Stimulated activated CD4-positive, alpha-beta T cell treated with anti-CD3 and anti-CD28 coated beads, Interleukin-4, amount 100 ng/mL, for 4 hours (primary cell): ENCODE measurements at regions not wholly inside any gene's neighbourhood (a gene's known extent, or its start where the extent isn't known, plus 50 kb on each side); places are given as distances from the start of the nearest gene placed in this dataset.

Source experiments
- DNase-seq, 2 experiments: peaks; one replicate each; pipeline ENCODE4 v3.0.0-alpha.2; 2020

DNA sequence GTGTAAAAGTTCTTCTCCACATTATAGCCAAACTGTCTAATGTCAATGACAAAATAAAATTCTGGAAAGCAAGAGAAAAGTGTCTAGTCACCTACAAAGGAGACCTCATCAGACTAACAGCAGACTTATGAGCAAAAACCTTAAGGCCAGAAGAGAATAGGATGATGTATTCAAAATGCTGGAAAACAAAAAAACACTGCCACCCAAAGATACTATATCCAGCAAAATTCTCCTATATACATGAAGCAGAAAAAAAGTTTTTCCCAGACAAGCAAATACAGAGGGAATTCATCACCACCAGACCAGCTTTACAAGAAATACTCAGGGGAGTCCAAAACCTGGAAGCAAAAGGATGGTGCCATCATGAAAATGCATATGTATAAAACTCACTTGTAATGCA lies 755.6 kb upstream of the CITED2 start:
- DNase-seq = no peak

DNA sequence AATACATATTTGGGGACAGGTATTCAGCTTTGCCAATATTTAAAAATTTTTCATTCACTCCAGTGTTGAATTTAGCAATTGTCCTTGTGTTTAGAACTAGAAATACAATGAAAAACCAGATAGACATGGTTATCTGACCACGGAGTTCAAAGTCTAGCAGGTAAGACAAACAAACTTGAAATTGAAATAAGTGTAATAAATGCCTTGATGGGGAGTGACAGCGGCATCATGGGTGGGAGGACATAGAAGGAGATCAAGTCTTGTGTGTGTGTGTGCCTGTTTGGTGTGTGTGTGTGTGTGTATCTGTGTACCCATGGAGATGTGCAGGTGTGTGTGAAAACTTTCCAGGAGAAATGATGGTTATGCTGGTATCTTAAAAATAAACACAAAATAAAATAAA lies 750.0 kb upstream of the CITED2 start:
- DNase-seq = no peak

DNA sequence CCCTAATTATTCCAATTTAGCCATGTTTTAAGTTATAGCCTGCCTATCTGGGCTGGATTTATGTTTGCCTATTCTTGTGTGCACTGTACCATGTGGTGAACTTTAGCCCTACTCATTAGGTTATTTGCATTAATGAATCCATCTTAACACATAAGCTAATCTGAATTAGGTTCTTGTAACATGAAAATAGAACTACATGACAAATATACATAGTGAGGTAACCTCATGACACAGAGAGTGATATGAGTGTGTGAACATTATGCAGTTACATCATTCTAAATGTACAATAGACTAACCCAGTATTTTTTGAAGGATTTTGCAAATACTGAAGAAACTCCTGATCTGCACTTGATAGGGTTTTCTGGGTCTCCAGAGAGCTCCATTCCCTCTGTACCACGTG lies 733.7 kb upstream of the CITED2 start:
- no peak for DNase-seq

DNA sequence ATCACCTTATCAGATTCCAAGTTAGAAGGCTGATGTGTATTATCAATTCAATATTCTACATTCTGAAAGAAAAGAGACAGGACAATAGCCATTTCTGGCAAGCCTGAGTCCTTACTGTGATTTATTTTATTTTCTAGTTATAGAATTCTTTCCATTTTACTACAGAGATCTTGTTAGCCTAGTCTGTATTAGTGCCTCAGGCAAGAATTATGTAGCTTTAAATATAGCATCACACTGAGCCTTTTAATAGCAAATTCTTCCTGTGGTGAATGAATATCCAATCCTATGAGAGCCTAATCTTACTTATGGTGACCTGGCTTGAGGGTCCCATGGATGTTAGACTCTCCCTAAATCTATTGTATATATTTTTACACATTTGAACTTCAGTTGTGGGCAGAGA lies 732.8 kb upstream of the CITED2 start:
- DNase-seq = no peak

DNA sequence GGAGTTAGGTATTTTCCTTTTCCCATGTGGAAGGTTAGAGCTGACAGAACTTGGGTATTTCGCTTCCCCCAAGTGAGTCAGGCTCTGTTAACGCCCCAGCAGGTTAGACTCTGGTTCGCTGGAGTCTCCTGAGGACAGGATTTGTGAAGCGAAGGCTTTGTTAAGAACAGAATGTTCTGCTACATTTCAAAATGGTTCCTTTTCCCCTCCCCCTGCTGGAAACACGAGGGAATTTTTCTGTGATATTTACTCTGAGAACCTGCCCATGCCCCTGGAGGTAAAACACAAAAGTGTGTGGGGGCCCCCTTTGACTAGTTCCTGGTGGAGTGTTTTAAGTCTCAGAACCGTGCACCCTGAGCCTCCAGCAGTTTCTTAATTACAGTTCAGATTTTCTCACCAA lies 731.4 kb upstream of the CITED2 start:
- no peak for DNase-seq

DNA sequence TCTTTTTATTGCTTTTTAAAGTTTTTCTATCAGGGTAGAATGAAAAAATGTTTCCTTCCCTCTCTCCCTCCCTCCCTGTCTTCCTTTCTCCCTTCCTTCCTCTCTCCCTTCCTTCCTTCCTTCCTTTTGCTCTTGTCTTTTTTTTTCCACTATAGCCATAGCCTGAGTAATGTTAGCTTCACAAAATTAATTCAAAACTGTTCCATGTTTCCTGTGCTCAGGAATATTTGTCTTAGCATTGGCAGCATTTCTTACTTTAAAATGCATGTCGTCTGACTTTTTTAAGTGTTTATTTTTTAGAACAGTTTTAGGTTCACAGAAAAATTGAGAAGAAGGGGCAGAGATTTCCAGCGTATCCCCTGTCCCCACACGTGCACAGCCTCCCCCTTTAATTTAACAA lies 730.8 kb upstream of the CITED2 start:
- no peak for DNase-seq

DNA sequence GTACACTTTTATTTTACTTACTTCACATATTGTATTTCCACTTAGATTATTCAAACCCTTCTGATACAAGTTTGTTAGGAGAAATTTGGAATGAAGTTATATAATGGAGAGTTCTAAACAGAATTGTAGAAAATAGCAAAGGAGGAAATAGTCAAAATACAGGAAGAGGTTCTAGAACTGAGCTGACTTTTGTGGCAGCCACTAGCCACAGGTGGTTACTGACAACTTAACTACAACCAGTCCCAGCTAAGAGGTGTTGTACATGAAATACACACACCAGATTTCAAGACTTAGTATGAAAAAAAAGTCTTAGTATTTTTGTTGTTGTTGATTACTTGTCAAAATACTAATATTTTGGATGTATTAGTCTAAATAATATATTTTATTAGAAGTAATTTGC lies 727.4 kb upstream of the CITED2 start:
- DNase-seq = no peak

DNA sequence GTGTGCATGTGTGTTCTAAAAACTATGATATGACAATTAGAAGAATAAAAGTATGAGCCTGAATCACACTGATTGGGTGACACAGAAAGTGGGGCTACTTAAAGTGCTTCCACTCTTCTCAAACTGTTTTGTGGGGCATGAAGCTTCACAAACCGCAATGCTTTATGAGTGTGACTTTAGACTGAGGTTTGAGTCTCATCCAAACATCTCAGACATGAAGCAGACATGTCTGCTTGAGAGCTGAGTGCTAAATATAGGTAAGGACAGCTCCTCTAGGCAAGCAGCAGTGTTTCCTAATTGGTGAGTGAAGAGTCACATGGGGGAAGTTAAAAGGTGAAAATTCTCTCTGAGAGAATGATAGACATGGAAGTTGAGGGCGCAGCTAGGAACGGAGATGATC lies 726.9 kb upstream of the CITED2 start:
- no peak for DNase-seq

DNA sequence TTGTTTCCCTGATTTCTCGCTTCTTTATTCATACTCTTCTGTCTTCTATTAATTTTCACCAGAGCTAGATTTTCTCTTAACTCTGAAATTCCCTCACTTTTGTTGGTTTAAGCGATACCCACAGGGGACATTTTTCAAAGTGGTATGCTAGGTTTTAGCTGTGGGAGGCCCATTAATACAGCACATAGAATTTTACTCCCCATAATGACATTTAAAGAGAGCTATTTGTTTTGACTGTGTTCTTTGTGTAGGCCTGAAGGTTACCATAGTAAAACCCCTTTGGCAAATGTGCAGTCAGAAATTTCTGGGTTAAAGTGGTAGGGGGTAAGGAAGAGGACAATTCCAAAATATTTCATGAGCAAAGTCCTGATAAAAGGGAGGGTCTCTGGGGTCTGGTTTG lies 721.1 kb upstream of the CITED2 start:
- no peak for DNase-seq

DNA sequence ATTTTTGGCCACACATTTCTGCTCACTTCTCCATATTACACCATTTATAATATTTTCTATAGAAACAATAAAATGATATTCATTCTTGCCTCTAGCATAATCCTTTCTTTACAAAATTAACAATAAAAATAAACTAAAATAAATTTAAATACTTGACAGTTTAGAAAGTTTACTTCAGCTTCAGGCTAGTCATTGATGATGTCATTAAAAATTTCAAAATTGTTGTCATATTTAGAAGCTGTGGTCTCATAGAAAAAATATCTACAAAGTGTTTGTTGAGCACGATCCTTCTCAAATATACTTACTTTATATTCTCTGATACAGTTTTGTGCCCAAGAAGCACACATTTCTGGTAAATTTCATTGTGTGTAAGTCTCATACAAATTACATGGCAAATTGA lies 717.4 kb upstream of the CITED2 start:
- no peak for DNase-seq

DNA sequence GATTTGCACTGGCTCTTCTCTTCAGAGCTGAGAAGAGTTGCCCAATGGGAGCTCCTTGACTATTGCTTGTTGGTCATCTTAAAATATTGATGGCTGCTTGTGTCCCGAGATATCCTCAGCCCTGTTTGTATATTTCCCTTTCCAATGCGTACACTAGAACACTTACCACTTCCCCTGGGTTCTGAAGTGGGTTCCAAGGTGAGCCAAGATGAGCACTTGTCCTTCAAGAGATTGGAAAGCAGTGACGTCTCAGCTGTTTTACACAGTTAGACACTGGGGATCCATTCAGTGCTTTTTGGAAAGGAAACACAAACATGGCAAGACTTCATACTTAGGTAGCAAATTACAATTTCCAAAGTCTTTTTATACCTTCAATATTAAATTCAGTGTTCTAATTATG lies 716.4 kb upstream of the CITED2 start:
- no peak for DNase-seq

DNA sequence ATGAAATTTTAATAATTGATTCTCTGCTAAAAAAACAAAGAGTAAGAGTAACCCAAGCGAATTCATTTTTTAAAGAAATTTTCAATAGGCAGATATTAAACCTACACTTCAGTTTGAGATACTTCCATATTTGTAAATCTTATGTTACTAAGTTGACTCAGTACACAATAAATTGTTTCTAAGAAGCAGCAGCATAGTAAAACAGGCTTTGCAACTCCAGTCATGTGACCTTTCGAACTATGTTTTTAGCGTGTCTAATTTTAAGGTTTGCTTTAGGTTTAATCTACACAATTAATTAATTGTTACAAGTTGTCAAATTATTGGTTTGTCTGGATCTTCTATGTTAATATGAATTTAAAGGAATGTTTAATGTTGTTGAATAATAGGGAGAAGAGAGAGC lies 708.9 kb upstream of the CITED2 start:
- DNase-seq = no peak

DNA sequence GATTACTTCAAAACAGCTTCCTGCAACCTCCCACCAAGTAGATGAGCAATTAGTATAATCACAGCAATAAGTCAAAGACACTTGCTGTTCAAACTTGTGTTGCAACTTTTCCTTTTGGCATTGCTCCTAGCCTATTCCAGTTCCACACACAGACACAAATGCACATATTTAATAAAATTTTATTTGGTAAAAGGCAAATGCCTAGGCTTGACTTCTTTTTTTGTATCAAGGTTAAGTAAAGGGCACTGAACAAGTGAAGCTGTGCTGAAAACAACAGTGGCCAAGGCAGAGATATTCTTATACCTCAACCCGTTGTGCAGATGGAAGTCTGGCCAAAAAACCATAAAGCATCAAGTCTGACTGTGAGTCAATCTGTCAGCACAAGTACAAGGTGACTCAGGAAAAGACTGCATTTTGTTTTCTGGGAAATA lies 708.4 kb upstream of the CITED2 start:
- no peak for DNase-seq

DNA sequence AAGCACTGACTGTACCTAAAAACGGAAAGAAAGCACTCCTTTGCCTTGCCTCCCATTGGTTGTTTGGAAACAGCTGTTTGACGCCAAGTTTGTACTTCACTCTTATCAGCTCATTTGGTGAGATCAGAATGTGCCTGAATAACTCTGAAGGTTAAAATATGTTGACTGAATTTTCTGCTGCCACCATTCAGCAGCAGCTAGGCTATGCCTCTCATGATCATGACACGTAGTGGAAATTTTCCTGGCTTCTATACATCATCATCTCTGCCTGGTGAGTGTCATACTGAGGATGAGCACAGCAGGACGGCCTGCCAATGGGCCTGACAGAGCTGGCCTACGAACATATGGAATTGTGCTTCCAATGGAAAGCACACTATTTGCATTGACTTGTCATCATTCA lies 704.9 kb upstream of the CITED2 start:
- DNase-seq = no peak

DNA sequence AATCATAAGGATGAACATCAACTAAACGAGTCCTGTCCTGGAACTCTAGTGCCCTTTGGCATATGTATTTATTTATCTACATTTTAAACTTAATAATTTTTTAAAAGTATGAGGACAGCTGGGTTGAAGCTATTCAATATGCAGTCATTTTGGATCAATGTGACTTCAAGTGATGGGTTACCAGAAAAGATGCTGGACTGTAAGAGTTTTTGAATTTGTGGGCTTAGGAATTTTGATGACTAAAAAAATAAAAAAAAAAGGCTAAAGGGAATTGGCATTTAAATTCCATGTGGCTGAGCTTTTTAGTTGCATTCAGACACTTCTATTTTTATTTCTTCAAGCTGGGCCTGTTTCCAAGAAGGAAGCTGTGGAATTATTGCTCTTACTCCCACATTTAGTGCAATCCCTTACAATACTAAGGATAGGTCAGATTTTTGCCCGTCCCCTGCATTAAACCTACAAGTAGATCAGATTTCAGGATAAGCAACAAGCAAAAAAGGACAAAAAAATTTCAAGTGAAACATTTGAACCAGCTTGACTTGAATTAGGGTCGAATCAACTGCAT lies 704.2 kb upstream of the CITED2 start:
- DNase-seq = no peak

DNA sequence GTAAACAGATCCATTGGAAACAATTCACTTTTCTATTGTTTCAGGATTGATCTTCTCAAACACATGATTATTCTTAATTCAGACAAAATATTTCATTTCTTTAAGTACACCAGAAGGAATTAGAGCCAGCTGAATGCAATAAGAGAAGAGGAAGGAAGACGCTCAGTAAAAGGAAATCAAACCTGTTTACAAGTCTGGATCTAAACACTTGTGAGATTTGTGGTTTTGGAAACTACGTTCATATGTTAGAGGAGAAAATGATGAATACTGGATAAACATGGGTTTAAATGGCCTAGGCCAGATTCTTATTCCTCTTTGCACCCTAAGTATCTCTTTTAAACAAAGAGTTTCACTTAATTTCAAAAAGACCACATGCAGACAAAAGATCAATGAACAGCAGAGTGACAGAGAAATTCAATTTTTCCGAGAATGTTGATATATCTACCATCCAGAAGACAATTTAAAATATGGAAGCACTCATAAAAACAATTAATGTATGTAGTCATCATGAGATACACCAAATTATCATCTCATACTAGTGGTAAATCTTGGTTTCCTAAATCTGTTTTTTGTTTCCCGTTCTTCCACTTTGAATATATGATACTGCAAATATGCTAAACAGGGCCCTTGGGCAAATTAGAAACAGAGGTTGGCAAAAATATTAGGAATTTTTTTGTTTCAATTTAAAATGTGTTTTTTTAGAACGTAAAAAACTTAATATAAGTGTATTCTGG lies 703.5 kb upstream of the CITED2 start:
- DNase-seq = no peak

DNA sequence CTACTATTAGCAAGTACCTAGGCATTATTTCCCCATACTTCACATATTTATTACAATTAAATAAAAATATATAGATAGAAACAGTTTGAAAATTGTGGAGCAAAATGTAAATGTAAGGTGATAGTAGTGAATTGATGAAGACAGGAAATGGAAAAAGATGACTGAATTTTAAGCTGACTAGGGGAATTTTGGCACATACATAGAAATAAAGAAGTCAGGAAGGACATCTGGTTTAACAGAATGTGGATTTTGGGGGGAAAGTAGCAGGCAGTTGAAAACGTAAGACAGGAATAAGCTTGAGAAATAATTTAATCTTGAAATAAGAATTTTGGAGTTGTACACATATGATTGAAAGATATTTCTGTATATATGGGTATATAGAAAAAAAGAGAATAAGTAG lies 701.7 kb upstream of the CITED2 start:
- DNase-seq = no peak

DNA sequence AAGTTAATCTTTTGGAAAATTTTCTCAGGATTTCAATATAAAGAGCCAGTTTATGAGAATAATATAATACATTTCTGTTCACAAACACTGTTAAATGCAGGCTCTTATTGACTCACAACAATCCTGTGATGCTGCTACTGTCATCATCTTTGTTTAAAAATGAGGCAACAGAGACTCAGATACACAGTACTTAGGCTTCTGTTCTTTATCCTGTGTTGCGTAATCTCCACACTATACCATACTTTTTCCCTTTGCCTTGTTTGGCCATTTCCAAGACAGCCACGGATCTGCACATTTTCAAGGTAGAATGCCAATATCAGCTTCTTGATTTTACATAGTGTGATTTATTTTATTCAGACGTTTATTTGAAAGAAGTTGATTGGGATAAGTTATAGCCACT lies 699.0 kb upstream of the CITED2 start:
- no peak for DNase-seq

DNA sequence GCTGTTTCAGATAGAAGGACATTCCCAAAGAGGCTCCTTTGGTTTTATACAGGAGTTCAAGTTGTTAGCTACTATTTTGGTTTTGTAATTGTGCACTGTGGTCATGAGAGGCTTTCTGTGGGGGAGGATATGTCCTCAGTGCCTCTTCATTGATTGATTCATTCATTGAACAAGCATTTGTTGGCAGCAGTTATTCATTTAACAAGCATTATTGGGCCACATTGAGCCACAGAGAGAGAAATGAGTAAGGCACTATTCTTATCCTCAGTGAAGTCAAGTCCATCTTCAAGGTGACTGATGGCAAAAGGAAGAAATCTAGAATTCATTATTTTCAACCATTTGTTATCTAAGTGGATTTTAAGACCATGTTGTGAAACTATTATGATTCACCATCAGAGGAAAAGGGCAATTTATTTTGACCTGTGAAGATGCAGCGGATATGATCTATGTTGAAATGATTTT lies 697.2 kb upstream of the CITED2 start:
- DNase-seq = no peak

DNA sequence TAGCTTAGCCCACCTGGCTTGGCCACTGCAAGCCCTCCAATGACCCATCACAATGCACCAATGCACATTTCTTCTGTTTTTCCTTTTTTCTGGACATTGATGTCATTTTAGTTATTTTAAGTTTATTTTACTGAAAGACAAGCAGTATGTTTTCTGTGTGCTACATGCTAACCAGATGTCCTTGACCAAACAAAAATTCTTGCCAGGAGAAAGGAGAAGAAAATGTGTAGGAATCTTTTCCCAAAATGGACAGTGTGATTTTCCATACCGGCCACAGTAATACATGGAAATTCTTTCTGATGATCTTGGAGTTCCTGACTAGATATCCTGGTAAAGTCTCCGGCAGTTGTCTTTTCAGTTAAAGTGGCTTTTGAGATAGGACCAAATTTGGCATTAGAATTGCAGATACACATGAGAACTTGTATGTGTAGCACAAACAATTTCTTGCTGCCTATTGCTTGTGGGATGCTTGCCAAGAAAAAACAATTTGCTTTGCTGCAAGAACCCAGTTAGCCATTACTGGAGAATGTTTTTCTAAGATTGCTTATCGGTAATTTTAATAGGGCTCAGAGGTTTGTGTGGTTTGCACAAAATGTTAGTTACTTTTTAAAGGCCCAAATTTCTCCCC lies 696.5 kb upstream of the CITED2 start:
- no peak for DNase-seq

DNA sequence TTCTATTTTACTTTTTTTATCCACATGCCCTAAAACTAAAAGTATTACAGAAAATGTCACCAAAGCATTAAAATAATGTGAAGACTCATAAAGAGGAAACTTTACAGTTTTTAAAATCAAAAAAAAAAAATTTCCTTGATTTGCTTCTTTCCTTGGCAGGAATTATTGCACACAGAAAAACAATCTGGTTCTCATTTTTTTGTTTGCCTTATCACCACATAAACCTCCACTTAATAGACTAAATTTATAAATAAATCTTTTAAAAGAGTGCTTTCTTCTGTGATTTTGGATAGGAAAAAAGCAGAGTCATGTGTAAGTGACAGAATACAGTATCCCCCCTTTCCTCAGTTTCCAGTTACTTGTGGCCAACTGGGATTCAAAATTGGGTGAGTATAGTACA lies 695.1 kb upstream of the CITED2 start:
- DNase-seq = no peak

DNA sequence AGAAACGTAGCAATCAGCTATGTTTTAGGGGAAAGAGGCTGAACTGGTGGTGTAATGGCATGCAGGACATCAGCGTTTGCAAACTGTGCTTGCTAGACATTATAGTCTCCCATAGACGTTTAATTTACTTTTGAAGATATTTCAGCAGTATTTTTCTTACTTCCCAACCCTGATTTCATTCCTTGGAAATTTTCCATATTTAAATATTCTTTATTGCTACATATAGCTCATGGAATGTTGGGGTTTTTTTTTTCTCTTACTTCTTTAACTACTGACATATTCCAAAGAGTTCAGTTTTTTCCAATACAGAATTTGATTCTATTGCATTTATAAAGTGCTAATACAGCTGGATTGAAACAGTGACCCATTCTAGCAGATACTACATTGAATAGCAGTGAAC lies 694.4 kb upstream of the CITED2 start:
- DNase-seq = no peak

DNA sequence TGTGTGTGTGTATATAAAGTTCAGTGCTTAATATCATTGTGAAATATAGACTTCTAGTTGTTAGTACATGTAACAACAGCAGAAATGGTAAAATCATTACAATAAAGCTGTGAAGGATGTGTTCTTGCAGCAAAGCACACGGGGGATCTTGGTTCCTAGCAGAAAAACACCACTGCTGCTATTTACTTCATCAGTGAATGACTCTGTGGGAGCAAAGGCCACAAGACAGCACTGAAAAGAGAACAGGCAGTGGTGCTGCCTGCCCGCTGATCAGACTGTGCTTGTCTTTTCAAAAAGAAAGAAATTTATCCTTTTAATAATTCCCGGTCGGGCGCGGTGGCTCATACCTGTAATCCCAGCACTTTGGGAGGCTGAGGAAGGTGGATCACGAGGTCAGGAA lies 689.9 kb upstream of the CITED2 start:
- DNase-seq = no peak

DNA sequence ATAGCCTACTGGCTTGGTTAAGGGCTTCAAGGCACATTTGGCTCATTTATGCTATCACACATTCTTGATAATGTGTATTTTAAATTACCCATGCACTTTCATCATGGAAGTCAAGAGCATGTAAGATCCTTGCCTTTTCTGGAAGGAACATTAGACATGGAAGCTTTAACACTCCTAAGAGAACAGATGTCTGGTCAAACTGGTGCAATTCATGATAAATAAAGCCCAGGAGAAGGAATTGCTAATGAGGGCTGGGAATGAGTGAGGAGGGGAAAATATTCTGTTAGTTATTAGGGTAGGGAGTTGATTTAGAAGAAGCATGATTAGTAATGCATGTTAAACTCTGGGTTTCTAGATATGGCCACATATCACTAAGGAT lies 688.6 kb upstream of the CITED2 start:
- DNase-seq = no peak
